GM12873 (cell line): ENCODE measurements at regions not wholly inside any gene's neighbourhood (a gene's known extent, or its start where the extent isn't known, plus 50 kb on each side); places are given as distances from the start of the nearest gene placed in this dataset.

Experiments used
- CTCF ChIP-seq: IDR thresholded peaks from 2 replicates; pipeline ENCODE4 v1.5.1; 2012; ENCODE audit warnings: low read depth, mild to moderate bottlenecking, moderate library complexity, low read length, control low read depth; ENCODE audit not compliant: insufficient read depth; ENCODE audit errors: missing control alignments

- no peak for TF ChIP-seq CTCF
These were observed 50.8 kb upstream of the ADGRL3 start for GRCh38 chr4:61149278-61149677.
